ENCODE measurements at regions not wholly inside any gene's neighbourhood (a gene's known extent, or its start where the extent isn't known, plus 50 kb on each side); places are given as distances from the start of the nearest gene placed in this dataset.

DNA sequence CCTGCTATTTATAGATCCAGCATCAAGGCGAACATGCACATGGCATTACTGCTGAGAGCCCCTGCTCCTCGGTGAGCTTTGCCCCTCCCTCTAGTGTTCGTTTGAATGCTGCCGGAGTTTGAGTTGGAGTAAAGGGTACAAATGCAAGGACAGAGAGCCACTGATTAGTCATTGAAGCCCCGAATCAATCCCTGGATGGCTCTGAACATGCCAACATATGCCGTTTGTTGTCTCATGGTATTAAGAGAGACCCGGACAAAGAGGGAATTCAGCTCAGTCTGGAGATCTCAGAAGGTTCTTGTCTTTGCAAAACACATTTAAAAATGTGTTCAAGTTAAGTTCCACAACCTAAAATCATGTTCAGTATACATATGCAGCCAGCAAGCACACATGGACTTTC, 789.2 kb upstream of the NR2F2 start:
- Histone ChIP-seq H3K4me1 (no peaks in the 10 kb centered on the region), H3K27me3 (ENCODE audit: low read depth) (no peaks in the 10 kb centered on the region), H3K36me3 (no peaks in the 10 kb centered on the region), H3K4me3 (no peak overlapping the region), H3K9me3 (replicated peaks) (no peaks in the 10 kb centered on the region), H3K27ac (replicated peaks) (no peak overlapping the region)
- no peak for DNase-seq
- intact Hi-C loops (cut with micrococcal nuclease) = no loop called here
- TF ChIP-seq, protein P1, sequence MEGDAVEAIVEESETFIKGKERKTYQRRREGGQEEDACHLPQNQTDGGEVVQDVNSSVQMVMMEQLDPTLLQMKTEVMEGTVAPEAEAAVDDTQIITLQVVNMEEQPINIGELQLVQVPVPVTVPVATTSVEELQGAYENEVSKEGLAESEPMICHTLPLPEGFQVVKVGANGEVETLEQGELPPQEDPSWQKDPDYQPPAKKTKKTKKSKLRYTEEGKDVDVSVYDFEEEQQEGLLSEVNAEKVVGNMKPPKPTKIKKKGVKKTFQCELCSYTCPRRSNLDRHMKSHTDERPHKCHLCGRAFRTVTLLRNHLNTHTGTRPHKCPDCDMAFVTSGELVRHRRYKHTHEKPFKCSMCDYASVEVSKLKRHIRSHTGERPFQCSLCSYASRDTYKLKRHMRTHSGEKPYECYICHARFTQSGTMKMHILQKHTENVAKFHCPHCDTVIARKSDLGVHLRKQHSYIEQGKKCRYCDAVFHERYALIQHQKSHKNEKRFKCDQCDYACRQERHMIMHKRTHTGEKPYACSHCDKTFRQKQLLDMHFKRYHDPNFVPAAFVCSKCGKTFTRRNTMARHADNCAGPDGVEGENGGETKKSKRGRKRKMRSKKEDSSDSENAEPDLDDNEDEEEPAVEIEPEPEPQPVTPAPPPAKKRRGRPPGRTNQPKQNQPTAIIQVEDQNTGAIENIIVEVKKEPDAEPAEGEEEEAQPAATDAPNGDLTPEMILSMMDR (IDR thresholded peaks at IDR 0.05; ENCODE audit: borderline replicate concordance) = no peak

DNA sequence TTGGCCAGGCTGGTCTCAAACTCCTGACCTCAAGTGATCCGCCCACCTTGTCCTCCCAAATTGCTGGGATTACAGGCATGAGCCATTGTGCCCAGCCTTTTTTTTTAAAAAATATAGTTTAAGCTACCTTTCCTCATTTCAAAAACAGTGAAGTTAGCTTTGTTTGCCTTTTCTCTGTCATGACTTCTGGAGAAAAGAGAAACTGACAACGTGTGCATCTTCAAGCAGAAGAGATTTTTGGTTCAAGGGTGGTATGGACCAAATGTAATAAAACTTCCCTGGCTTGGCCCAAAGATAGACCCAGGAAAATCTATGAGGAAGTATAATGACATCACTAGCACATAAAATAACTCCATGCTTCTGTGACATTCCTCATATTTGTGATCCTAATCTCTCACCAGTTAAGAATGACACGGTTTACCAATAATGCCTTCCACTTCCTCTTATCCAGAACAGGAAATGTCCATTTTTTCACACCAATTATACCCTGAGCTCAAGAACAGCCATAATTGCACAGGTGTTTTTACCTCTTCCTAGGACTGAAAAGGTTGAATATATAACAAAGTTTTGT, 781.2 kb upstream of the NR2F2 start:
- no peaks in the 10 kb centered on the region for H3K4me1 ChIP-seq
- TF ChIP-seq, protein P1 (IDR thresholded peaks at IDR 0.05; ENCODE audit: borderline replicate concordance) = no peak
- intact Hi-C loops (cut with micrococcal nuclease) = no loop called here
- H3K36me3 ChIP-seq = no peaks in the 10 kb centered on the region
- H3K4me3 ChIP-seq = no peak overlapping the region
- no peak for DNase-seq
- no peaks in the 10 kb centered on the region for H3K9me3 ChIP-seq (replicated peaks)
- H3K27ac ChIP-seq (replicated peaks) = no peak overlapping the region
- no peaks in the 10 kb centered on the region for H3K27me3 ChIP-seq (ENCODE audit: low read depth)

DNA sequence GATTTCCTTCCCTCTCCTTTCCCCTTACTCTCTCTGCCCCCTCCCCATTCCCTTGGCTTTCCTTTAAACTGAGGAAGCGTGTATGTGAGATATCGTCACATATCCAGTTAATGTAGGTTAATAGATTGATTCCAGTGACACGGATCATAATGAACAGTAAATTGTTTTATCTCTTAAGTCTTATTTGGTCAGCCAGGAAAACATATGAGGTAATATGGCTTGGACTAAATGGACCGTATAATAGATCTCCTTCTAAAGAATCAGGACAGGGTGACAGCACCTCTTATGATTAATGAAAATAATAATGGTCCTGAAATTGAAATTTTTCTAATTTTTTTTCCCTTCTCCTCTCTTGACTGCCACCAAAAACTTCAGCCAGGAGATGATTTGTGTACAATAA, 779.8 kb upstream of the NR2F2 start:
- H3K27ac ChIP-seq (replicated peaks) = no peak overlapping the region

DNA sequence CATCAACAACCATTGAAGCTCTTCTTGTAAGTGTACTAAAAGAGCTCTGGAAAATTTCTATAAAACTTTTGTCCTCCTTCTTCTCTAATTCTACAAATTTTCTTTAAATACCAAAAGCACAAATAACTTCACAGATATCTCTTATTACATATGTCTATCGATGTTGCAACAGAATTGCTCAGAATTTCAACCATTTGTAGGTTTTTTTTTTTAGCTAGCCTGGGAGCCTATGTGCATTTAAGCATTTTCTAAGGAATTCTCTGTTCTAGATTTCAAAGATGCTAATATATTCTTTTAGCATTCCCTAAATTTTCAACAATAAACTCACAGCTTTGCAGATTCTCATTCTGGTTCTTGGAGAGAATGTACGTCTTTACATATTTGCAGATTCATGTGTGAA, 774.3 kb upstream of the NR2F2 start:
- no peak overlapping the region for H3K27ac ChIP-seq (replicated peaks)
- H3K36me3 ChIP-seq = no peaks in the 10 kb centered on the region
- intact Hi-C loops (cut with micrococcal nuclease) = no loop called here
- no peaks in the 10 kb centered on the region for H3K27me3 ChIP-seq (ENCODE audit: low read depth)
- H3K4me3 ChIP-seq = no peak overlapping the region
- H3K9me3 ChIP-seq (replicated peaks) = no peaks in the 10 kb centered on the region
- no peak for DNase-seq
- TF ChIP-seq, protein P1 (IDR thresholded peaks at IDR 0.05; ENCODE audit: borderline replicate concordance) = no peak
- H3K4me1 ChIP-seq = peaks cover 6% of the 10 kb centered on the region

More for the DNA sequence above, 779.8 kb upstream of the NR2F2 start:
- Histone ChIP-seq H3K36me3 (no peaks in the 10 kb centered on the region), H3K4me1 (no peaks in the 10 kb centered on the region), H3K4me3 (no peak overlapping the region), H3K27me3 (ENCODE audit: low read depth) (no peaks in the 10 kb centered on the region), H3K9me3 (replicated peaks) (no peaks in the 10 kb centered on the region)
- TF ChIP-seq, protein P1 (IDR thresholded peaks at IDR 0.05; ENCODE audit: borderline replicate concordance) = no peak
- intact Hi-C loops (cut with micrococcal nuclease) = no loop called here
- DNase-seq = no peak

DNA sequence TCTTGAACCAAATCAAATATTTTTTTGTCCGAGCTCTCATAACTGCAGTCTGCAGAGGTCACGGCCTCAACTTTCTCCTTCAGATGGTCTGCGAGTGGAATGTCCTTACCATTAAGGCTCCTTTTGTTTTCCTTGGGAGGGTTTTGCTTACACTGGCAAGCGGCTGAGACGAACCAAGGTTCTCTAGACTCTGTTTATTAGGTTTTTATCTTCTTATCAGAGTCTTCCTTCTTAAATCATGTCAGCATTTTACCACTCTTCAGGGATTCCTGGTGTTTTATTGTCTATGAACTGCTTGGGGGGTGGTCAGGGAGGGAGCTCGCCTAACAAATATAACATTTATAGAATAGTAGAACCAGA, 773.7 kb upstream of the NR2F2 start:
- no peak for DNase-seq
- no peaks in the 10 kb centered on the region for H3K27me3 ChIP-seq (ENCODE audit: low read depth)
- TF ChIP-seq, protein P1 (IDR thresholded peaks at IDR 0.05; ENCODE audit: borderline replicate concordance) = no peak
- no peak overlapping the region for H3K4me3 ChIP-seq
- H3K4me1 ChIP-seq = peaks cover 6% of the 10 kb centered on the region
- H3K27ac ChIP-seq (replicated peaks) = peak overlapping the region; percentile 2
- intact Hi-C loops (cut with micrococcal nuclease) = no loop called here
- no peaks in the 10 kb centered on the region for H3K36me3 ChIP-seq
- no peaks in the 10 kb centered on the region for H3K9me3 ChIP-seq (replicated peaks)

All from left ventricle myocardium inferior (tissue), 1 donor.